ENCODE measurements at regions not wholly inside any gene's neighbourhood (a gene's known extent, or its start where the extent isn't known, plus 50 kb on each side); places are given as distances from the start of the nearest gene placed in this dataset.

DNA sequence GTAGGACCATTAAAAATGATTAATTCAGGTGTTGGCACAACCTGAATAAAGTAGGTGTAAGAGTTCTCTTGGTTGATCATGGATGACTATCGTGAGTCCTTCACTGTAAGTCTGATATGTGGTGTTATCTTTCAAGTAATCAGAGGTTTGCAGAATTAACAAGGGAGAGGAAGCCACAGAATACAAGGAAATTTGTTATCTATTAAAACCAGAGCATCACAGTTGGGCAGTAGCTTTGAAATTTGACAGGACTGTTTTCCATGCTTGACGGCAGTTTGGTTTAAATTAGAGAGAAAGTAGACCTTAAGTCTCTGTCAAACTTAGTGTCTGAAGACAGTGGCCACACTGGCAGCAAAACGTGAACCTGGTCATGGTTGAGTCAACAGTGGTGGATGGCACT, 139.5 kb upstream of the KCNK2 start:
- no peak overlapping the region for H2AFZ ChIP-seq (ENCODE audit: low read depth)
- no peaks in the 10 kb centered on the region for H3K27me3 ChIP-seq (ENCODE audit: insufficient read depth, low read depth)
- no peaks in the 10 kb centered on the region for H3K36me3 ChIP-seq (ENCODE audit: insufficient read depth)
- no peak overlapping the region for H3K4me3 ChIP-seq (IDR thresholded peaks at IDR 0.05; ENCODE audit: insufficient read depth, low read depth, low read length)
- no peak overlapping the region for H3K4me2 ChIP-seq
- H3K27ac ChIP-seq, result no peak overlapping the region
- H3K79me2 ChIP-seq (ENCODE audit: insufficient read depth, low read depth), result no peaks in the 10 kb centered on the region
- H4K20me1 ChIP-seq (ENCODE audit: insufficient read depth), result no peaks in the 10 kb centered on the region
- TF ChIP-seq, protein P1, sequence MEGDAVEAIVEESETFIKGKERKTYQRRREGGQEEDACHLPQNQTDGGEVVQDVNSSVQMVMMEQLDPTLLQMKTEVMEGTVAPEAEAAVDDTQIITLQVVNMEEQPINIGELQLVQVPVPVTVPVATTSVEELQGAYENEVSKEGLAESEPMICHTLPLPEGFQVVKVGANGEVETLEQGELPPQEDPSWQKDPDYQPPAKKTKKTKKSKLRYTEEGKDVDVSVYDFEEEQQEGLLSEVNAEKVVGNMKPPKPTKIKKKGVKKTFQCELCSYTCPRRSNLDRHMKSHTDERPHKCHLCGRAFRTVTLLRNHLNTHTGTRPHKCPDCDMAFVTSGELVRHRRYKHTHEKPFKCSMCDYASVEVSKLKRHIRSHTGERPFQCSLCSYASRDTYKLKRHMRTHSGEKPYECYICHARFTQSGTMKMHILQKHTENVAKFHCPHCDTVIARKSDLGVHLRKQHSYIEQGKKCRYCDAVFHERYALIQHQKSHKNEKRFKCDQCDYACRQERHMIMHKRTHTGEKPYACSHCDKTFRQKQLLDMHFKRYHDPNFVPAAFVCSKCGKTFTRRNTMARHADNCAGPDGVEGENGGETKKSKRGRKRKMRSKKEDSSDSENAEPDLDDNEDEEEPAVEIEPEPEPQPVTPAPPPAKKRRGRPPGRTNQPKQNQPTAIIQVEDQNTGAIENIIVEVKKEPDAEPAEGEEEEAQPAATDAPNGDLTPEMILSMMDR (conservative IDR thresholded peaks at IDR 0.05; ENCODE audit: low read depth, low read length), result no peak
- no peak overlapping the region for H3K9ac ChIP-seq
- H3K4me1 ChIP-seq (ENCODE audit: low read depth, poor library complexity, severe bottlenecking), result no peaks in the 10 kb centered on the region

DNA sequence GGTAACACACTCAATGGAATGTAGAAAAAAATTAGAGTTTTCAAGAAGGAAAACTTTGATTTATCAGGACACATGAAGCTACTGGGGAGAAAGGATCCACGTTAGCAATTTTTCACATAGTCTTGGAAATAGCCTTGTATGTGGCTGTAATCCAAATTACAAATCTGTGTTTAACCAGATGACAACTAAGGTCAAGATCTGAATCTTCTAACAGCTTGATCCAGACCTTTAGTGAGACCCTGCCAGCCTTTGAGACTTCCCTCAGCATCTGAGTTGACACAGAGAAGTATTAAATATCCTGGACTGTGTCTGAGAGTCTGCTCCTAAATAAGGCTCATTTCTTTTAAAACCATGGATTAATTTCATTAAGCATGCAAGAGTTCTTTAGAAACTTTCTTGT, 135.9 kb upstream of the KCNK2 start:
- Histone ChIP-seq H3K27me3 (ENCODE audit: insufficient read depth, low read depth) (no peaks in the 10 kb centered on the region), H3K79me2 (ENCODE audit: insufficient read depth, low read depth) (no peaks in the 10 kb centered on the region), H2AFZ (ENCODE audit: low read depth) (no peak overlapping the region), H3K36me3 (ENCODE audit: insufficient read depth) (no peaks in the 10 kb centered on the region), H4K20me1 (ENCODE audit: insufficient read depth) (no peaks in the 10 kb centered on the region), H3K4me1 (ENCODE audit: low read depth, poor library complexity, severe bottlenecking) (no peaks in the 10 kb centered on the region), H3K4me2 (no peak overlapping the region), H3K4me3 (IDR thresholded peaks at IDR 0.05; ENCODE audit: insufficient read depth, low read depth, low read length) (no peak overlapping the region), H3K9ac (no peak overlapping the region), H3K27ac (no peak overlapping the region)
- TF ChIP-seq, protein P1 (conservative IDR thresholded peaks at IDR 0.05; ENCODE audit: low read depth, low read length), result no peak

DNA sequence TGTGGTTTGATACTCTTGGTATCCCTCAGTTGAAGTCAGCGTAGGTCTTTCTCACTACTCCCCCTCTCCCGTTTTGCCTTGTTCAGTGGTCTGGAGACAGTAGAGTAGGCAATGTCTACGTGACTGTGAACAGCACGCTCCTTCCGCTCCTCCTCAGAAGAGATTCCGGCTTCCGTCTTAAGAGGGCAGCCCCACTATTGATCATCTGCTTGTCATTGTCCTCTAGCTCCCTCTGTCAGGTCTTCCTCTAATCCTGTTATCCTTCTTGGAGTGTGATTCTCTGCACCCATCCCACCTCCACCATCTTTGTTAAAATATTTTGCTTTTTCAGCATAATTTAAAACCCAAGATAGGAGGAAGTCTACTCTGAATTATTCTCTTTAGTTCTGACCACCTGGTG, 129.9 kb upstream of the KCNK2 start:
- Histone ChIP-seq H3K27ac (no peak overlapping the region), H3K9ac (no peak overlapping the region), H3K36me3 (ENCODE audit: insufficient read depth) (no peaks in the 10 kb centered on the region), H3K79me2 (ENCODE audit: insufficient read depth, low read depth) (no peaks in the 10 kb centered on the region), H3K4me1 (ENCODE audit: low read depth, poor library complexity, severe bottlenecking) (no peaks in the 10 kb centered on the region), H3K4me2 (no peak overlapping the region), H2AFZ (ENCODE audit: low read depth) (no peak overlapping the region), H3K27me3 (ENCODE audit: insufficient read depth, low read depth) (no peaks in the 10 kb centered on the region), H4K20me1 (ENCODE audit: insufficient read depth) (no peaks in the 10 kb centered on the region), H3K4me3 (IDR thresholded peaks at IDR 0.05; ENCODE audit: insufficient read depth, low read depth, low read length) (no peak overlapping the region)
- TF ChIP-seq, protein P1 (conservative IDR thresholded peaks at IDR 0.05; ENCODE audit: low read depth, low read length), result no peak

DNA sequence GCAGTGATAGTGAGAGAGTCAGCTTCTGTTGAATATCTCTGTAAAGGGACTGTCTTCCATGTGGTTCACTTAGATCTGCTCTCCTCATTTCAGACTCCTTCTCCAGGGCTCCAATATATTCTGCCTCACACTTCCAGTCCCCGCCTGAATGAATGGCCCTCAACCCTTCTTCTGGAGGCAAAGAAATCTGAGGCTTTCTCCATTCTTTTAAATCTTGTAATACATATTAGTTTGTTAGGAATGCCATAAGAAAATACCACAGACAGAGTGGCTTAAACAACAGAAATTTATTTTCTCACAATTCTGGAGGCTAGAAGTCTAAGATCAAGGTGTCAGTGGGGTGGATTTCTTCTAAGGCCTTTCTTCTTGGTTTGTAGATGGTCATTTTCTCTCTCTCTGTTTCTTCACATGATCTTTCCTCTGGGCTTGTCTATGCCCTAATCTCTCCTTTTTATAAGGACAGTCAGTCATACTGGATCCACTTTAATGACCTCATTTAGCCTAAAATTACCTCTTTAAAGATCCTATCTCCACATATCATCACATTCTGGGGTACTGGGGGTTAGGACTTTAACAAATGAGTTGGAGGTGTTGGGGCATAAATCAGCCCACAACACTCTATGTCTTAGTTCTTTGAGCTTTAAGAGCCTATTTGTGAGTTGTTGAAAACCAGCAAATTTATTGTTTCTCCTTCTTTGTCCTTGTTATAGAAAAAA, 128.5 kb upstream of the KCNK2 start:
- Histone ChIP-seq H3K79me2 (ENCODE audit: insufficient read depth, low read depth) (no peaks in the 10 kb centered on the region), H3K9ac (no peak overlapping the region), H3K27ac (no peak overlapping the region), H2AFZ (ENCODE audit: low read depth) (no peak overlapping the region), H3K4me3 (IDR thresholded peaks at IDR 0.05; ENCODE audit: insufficient read depth, low read depth, low read length) (no peak overlapping the region), H4K20me1 (ENCODE audit: insufficient read depth) (no peaks in the 10 kb centered on the region), H3K4me1 (ENCODE audit: low read depth, poor library complexity, severe bottlenecking) (no peaks in the 10 kb centered on the region), H3K4me2 (no peak overlapping the region), H3K27me3 (ENCODE audit: insufficient read depth, low read depth) (no peaks in the 10 kb centered on the region), H3K36me3 (ENCODE audit: insufficient read depth) (no peaks in the 10 kb centered on the region)
- TF ChIP-seq, protein P1 (conservative IDR thresholded peaks at IDR 0.05; ENCODE audit: low read depth, low read length), result no peak
